Forelimb muscle (tissue), 1 donor: ENCODE measurements at regions not wholly inside any gene's neighbourhood (a gene's known extent, or its start where the extent isn't known, plus 50 kb on each side); places are given as distances from the start of the nearest gene placed in this dataset.
"Not testable (repeated sequence)": the region's sequence is repeated elsewhere in the genome, so short reads cannot be mapped to it uniquely, and the experiment has no call there.

Source experiments
- DNase-seq: peaks from one replicate; pipeline ENCODE4 v3.0.0-alpha.2; 2013; ENCODE audit warnings: low read depth

- no peak for DNase-seq
Observed at GRCh38 chr2:167844714-167845530, 402.5 kb downstream of the STK39 start.

- DNase-seq: no peak
Observed at GRCh38 chr2:167843657-167844056, 403.7 kb downstream of the STK39 start.

- DNase-seq: no peak
Observed at GRCh38 chr2:167843217-167843616, 404.2 kb downstream of the STK39 start.

GRCh38 chr2:167842047-167842446 is 405.3 kb downstream of the STK39 start:
- no peak for DNase-seq

GRCh38 chr2:167835290-167835689 is 412.1 kb downstream of the STK39 start:
- DNase-seq: not testable (repeated sequence)

- DNase-seq: no peak
Observed at GRCh38 chr2:167834707-167835106, 412.7 kb downstream of the STK39 start.

- no peak for DNase-seq
Observed at GRCh38 chr2:167833294-167833693, 414.1 kb downstream of the STK39 start.

GRCh38 chr2:167832868-167833287 is 414.5 kb downstream of the STK39 start:
- no peak for DNase-seq

- DNase-seq: no peak
Observed at GRCh38 chr2:167827352-167828097, 419.9 kb downstream of the STK39 start.

GRCh38 chr2:167826906-167827305 is 420.5 kb downstream of the STK39 start:
- DNase-seq: no peak

- no peak for DNase-seq
Observed at GRCh38 chr2:167825664-167826063, 421.7 kb downstream of the STK39 start.

- DNase-seq: no peak
Observed at GRCh38 chr2:167822690-167823465, 424.5 kb downstream of the STK39 start.

- no peak for DNase-seq
Observed at GRCh38 chr2:167820488-167820887, 426.9 kb downstream of the STK39 start.

- no peak for DNase-seq
Observed at GRCh38 chr2:167818521-167818920, 428.9 kb downstream of the STK39 start.

- DNase-seq: no peak
Observed at GRCh38 chr2:167817908-167818307, 429.5 kb downstream of the STK39 start.

- no peak for DNase-seq
Observed at GRCh38 chr2:167817422-167817821, 430.0 kb downstream of the STK39 start.

- no peak for DNase-seq
Observed at GRCh38 chr2:167816874-167817290, 430.5 kb downstream of the STK39 start.

GRCh38 chr2:167814881-167815718 is 432.3 kb downstream of the STK39 start:
- DNase-seq: no peak

- DNase-seq: not testable (repeated sequence)
Observed at GRCh38 chr2:167814482-167814880, 432.9 kb downstream of the STK39 start.

- not testable (repeated sequence) for DNase-seq
Observed at GRCh38 chr2:167809799-167810198, 437.6 kb downstream of the STK39 start.

GRCh38 chr2:167803449-167803988 is 443.9 kb downstream of the STK39 start:
- no peak for DNase-seq
